ENCODE measurements at regions not wholly inside any gene's neighbourhood (a gene's known extent, or its start where the extent isn't known, plus 50 kb on each side); places are given as distances from the start of the nearest gene placed in this dataset.

- Histone ChIP-seq H3K27me3 (ENCODE audit: low read depth, low read length) (no peaks in the 10 kb centered on the region), H3K4me1 (ENCODE audit: control insufficient read depth in 1 of 2, insufficient read depth in 2 of 2, low read length in 2 of 2) (no peaks in the 10 kb centered on the region), H3K9me3 (ENCODE audit: control insufficient read depth in 1 of 2, low read length in 2 of 2) (peaks cover 0 to 3% of the 10 kb centered on the region in 2 donors), H3K27ac (ENCODE audit: low read length) (no peak overlapping the region), H3K4me3 (ENCODE audit: low read depth in 1 of 2, low read length in 2 of 2) (no peak overlapping the region), H3K36me3 (ENCODE audit: control insufficient read depth in 1 of 2, insufficient read depth in 2 of 2, low read length in 2 of 2) (no peaks in the 10 kb centered on the region)
Observed at GRCh38 chr14:38107216-38107631, 100.5 kb upstream of the SSTR1 start.

GRCh38 chr14:38108681-38109080, 99.0 kb upstream of the SSTR1 start:
- Histone ChIP-seq H3K27me3 (ENCODE audit: low read depth, low read length) (no peaks in the 10 kb centered on the region), H3K36me3 (ENCODE audit: control insufficient read depth in 1 of 2, insufficient read depth in 2 of 2, low read length in 2 of 2) (no peaks in the 10 kb centered on the region), H3K9me3 (ENCODE audit: control insufficient read depth in 1 of 2, low read length in 2 of 2) (peaks cover 0 to 3% of the 10 kb centered on the region in 2 donors), H3K4me1 (ENCODE audit: control insufficient read depth in 1 of 2, insufficient read depth in 2 of 2, low read length in 2 of 2) (no peaks in the 10 kb centered on the region), H3K27ac (ENCODE audit: low read length) (no peak overlapping the region), H3K4me3 (ENCODE audit: low read depth in 1 of 2, low read length in 2 of 2) (no peak overlapping the region)

GRCh38 chr14:38110258-38110657, 97.4 kb upstream of the SSTR1 start:
- Histone ChIP-seq H3K4me3 (ENCODE audit: low read depth in 1 of 2, low read length in 2 of 2) (no peak overlapping the region), H3K27me3 (ENCODE audit: low read depth, low read length) (no peaks in the 10 kb centered on the region), H3K36me3 (ENCODE audit: control insufficient read depth in 1 of 2, insufficient read depth in 2 of 2, low read length in 2 of 2) (no peaks in the 10 kb centered on the region), H3K27ac (ENCODE audit: low read length) (no peak overlapping the region), H3K4me1 (ENCODE audit: control insufficient read depth in 1 of 2, insufficient read depth in 2 of 2, low read length in 2 of 2) (no peaks in the 10 kb centered on the region), H3K9me3 (ENCODE audit: control insufficient read depth in 1 of 2, low read length in 2 of 2) (peaks cover 0 to 3% of the 10 kb centered on the region in 2 donors)

- Histone ChIP-seq H3K4me1 (ENCODE audit: control insufficient read depth in 1 of 2, insufficient read depth in 2 of 2, low read length in 2 of 2) (no peaks in the 10 kb centered on the region), H3K4me3 (ENCODE audit: low read depth in 1 of 2, low read length in 2 of 2) (no peak overlapping the region), H3K36me3 (ENCODE audit: control insufficient read depth in 1 of 2, insufficient read depth in 2 of 2, low read length in 2 of 2) (no peaks in the 10 kb centered on the region), H3K27ac (ENCODE audit: low read length) (no peak overlapping the region), H3K27me3 (ENCODE audit: low read depth, low read length) (no peaks in the 10 kb centered on the region), H3K9me3 (ENCODE audit: control insufficient read depth in 1 of 2, low read length in 2 of 2) (peaks cover 0 to 3% of the 10 kb centered on the region in 2 donors)
Observed at GRCh38 chr14:38111046-38111445, 96.7 kb upstream of the SSTR1 start.

- no peaks in the 10 kb centered on the region for H3K9me3 ChIP-seq (ENCODE audit: control insufficient read depth in 1 of 2, low read length in 2 of 2)
- H3K27me3 ChIP-seq (ENCODE audit: low read depth, low read length) = no peaks in the 10 kb centered on the region
- H3K4me1 ChIP-seq (ENCODE audit: control insufficient read depth in 1 of 2, insufficient read depth in 2 of 2, low read length in 2 of 2) = no peaks in the 10 kb centered on the region
- no peak overlapping the region for H3K4me3 ChIP-seq (ENCODE audit: low read depth in 1 of 2, low read length in 2 of 2)
- no peaks in the 10 kb centered on the region for H3K36me3 ChIP-seq (ENCODE audit: control insufficient read depth in 1 of 2, insufficient read depth in 2 of 2, low read length in 2 of 2)
- H3K27ac ChIP-seq (ENCODE audit: low read length) = no peak overlapping the region
Observed at GRCh38 chr14:38113546-38113945, 94.2 kb upstream of the SSTR1 start.

- no peak overlapping the region for H3K4me3 ChIP-seq (ENCODE audit: low read depth in 1 of 2, low read length in 2 of 2)
- H3K27ac ChIP-seq (ENCODE audit: low read length) = no peak overlapping the region
- H3K9me3 ChIP-seq (ENCODE audit: control insufficient read depth in 1 of 2, low read length in 2 of 2) = no peaks in the 10 kb centered on the region
- H3K27me3 ChIP-seq (ENCODE audit: low read depth, low read length) = no peaks in the 10 kb centered on the region
- H3K36me3 ChIP-seq (ENCODE audit: control insufficient read depth in 1 of 2, insufficient read depth in 2 of 2, low read length in 2 of 2) = no peaks in the 10 kb centered on the region
- no peaks in the 10 kb centered on the region for H3K4me1 ChIP-seq (ENCODE audit: control insufficient read depth in 1 of 2, insufficient read depth in 2 of 2, low read length in 2 of 2)
Observed at GRCh38 chr14:38116895-38117294, 90.8 kb upstream of the SSTR1 start.

- no peak overlapping the region for H3K27ac ChIP-seq (ENCODE audit: low read length)
- H3K9me3 ChIP-seq (ENCODE audit: control insufficient read depth in 1 of 2, low read length in 2 of 2) = no peaks in the 10 kb centered on the region
- no peaks in the 10 kb centered on the region for H3K4me1 ChIP-seq (ENCODE audit: control insufficient read depth in 1 of 2, insufficient read depth in 2 of 2, low read length in 2 of 2)
- H3K27me3 ChIP-seq (ENCODE audit: low read depth, low read length) = no peaks in the 10 kb centered on the region
- no peak overlapping the region for H3K4me3 ChIP-seq (ENCODE audit: low read depth in 1 of 2, low read length in 2 of 2)
- no peaks in the 10 kb centered on the region for H3K36me3 ChIP-seq (ENCODE audit: control insufficient read depth in 1 of 2, insufficient read depth in 2 of 2, low read length in 2 of 2)
Observed at GRCh38 chr14:38120109-38120508, 87.6 kb upstream of the SSTR1 start.

- Histone ChIP-seq H3K4me3 (ENCODE audit: low read depth in 1 of 2, low read length in 2 of 2) (no peak overlapping the region), H3K36me3 (ENCODE audit: control insufficient read depth in 1 of 2, insufficient read depth in 2 of 2, low read length in 2 of 2) (no peaks in the 10 kb centered on the region), H3K27ac (ENCODE audit: low read length) (no peak overlapping the region), H3K27me3 (ENCODE audit: low read depth, low read length) (no peaks in the 10 kb centered on the region), H3K9me3 (ENCODE audit: control insufficient read depth in 1 of 2, low read length in 2 of 2) (no peaks in the 10 kb centered on the region), H3K4me1 (ENCODE audit: control insufficient read depth in 1 of 2, insufficient read depth in 2 of 2, low read length in 2 of 2) (no peaks in the 10 kb centered on the region)
Observed at GRCh38 chr14:38121320-38122020, 86.2 kb upstream of the SSTR1 start.

- no peaks in the 10 kb centered on the region for H3K9me3 ChIP-seq (ENCODE audit: control insufficient read depth in 1 of 2, low read length in 2 of 2)
- H3K27ac ChIP-seq (ENCODE audit: low read length) = no peak overlapping the region
- H3K4me1 ChIP-seq (ENCODE audit: control insufficient read depth in 1 of 2, insufficient read depth in 2 of 2, low read length in 2 of 2) = no peaks in the 10 kb centered on the region
- no peak overlapping the region for H3K4me3 ChIP-seq (ENCODE audit: low read depth in 1 of 2, low read length in 2 of 2)
- no peaks in the 10 kb centered on the region for H3K27me3 ChIP-seq (ENCODE audit: low read depth, low read length)
- no peaks in the 10 kb centered on the region for H3K36me3 ChIP-seq (ENCODE audit: control insufficient read depth in 1 of 2, insufficient read depth in 2 of 2, low read length in 2 of 2)
Observed at GRCh38 chr14:38122241-38122640, 85.5 kb upstream of the SSTR1 start.

- no peaks in the 10 kb centered on the region for H3K9me3 ChIP-seq (ENCODE audit: control insufficient read depth in 1 of 2, low read length in 2 of 2)
- no peaks in the 10 kb centered on the region for H3K36me3 ChIP-seq (ENCODE audit: control insufficient read depth in 1 of 2, insufficient read depth in 2 of 2, low read length in 2 of 2)
- H3K4me3 ChIP-seq (ENCODE audit: low read depth in 1 of 2, low read length in 2 of 2) = no peak overlapping the region
- H3K27ac ChIP-seq (ENCODE audit: low read length) = no peak overlapping the region
- no peaks in the 10 kb centered on the region for H3K27me3 ChIP-seq (ENCODE audit: low read depth, low read length)
- H3K4me1 ChIP-seq (ENCODE audit: control insufficient read depth in 1 of 2, insufficient read depth in 2 of 2, low read length in 2 of 2) = no peaks in the 10 kb centered on the region
Observed at GRCh38 chr14:38124506-38124905, 83.2 kb upstream of the SSTR1 start.

GRCh38 chr14:38125481-38126037, 82.1 kb upstream of the SSTR1 start:
- no peak overlapping the region for H3K27ac ChIP-seq (ENCODE audit: low read length)
- H3K9me3 ChIP-seq (ENCODE audit: control insufficient read depth in 1 of 2, low read length in 2 of 2) = no peaks in the 10 kb centered on the region
- no peaks in the 10 kb centered on the region for H3K4me1 ChIP-seq (ENCODE audit: control insufficient read depth in 1 of 2, insufficient read depth in 2 of 2, low read length in 2 of 2)
- H3K27me3 ChIP-seq (ENCODE audit: low read depth, low read length) = no peaks in the 10 kb centered on the region
- H3K4me3 ChIP-seq (ENCODE audit: low read depth in 1 of 2, low read length in 2 of 2) = no peak overlapping the region
- H3K36me3 ChIP-seq (ENCODE audit: control insufficient read depth in 1 of 2, insufficient read depth in 2 of 2, low read length in 2 of 2) = no peaks in the 10 kb centered on the region

- Histone ChIP-seq H3K4me1 (ENCODE audit: control insufficient read depth in 1 of 2, insufficient read depth in 2 of 2, low read length in 2 of 2) (no peaks in the 10 kb centered on the region), H3K27ac (ENCODE audit: low read length) (no peak overlapping the region), H3K27me3 (ENCODE audit: low read depth, low read length) (no peaks in the 10 kb centered on the region), H3K36me3 (ENCODE audit: control insufficient read depth in 1 of 2, insufficient read depth in 2 of 2, low read length in 2 of 2) (no peaks in the 10 kb centered on the region), H3K9me3 (ENCODE audit: control insufficient read depth in 1 of 2, low read length in 2 of 2) (no peaks in the 10 kb centered on the region), H3K4me3 (ENCODE audit: low read depth in 1 of 2, low read length in 2 of 2) (no peak overlapping the region)
Observed at GRCh38 chr14:38127356-38127755, 80.3 kb upstream of the SSTR1 start.

Data from muscle layer of duodenum (tissue), 2 donors.